ENCODE measurements at regions not wholly inside any gene's neighbourhood (a gene's known extent, or its start where the extent isn't known, plus 50 kb on each side); places are given as distances from the start of the nearest gene placed in this dataset.
A peak's percentile ranks its signal among the peaks of the same experiment; 100 is the strongest.
"Not testable (repeated sequence)": the region's sequence is repeated elsewhere in the genome, so short reads cannot be mapped to it uniquely, and the experiment has no call there.

GRCh38 chr1:146443871-146444222 lies 215.0 kb upstream of the NOTCH2NLA start:
- not testable (repeated sequence) for H3K9me3 Mint-ChIP-seq; H3K9me3 ChIP-seq (ENCODE audit: control insufficient read depth, low read length); H3K27ac ChIP-seq (ENCODE audit: low read depth, low read length); H3K4me3 ChIP-seq (ENCODE audit: low read length); H3K36me3 ChIP-seq (ENCODE audit: control insufficient read depth, insufficient read depth, low read length); H3K27ac Mint-ChIP-seq; H3K4me1 Mint-ChIP-seq; H3K36me3 Mint-ChIP-seq (ENCODE audit: low read depth); H3K9ac ChIP-seq (ENCODE audit: extremely low read depth, low read length, poor library complexity, severe bottlenecking); H3K27me3 Mint-ChIP-seq (ENCODE audit: insufficient read depth); H3K27me3 ChIP-seq (ENCODE audit: control insufficient read depth, insufficient read depth, low read length, poor library complexity, severe bottlenecking); H3K4me1 ChIP-seq (ENCODE audit: control insufficient read depth, insufficient read depth, low read length)
- WGBS, 2 experiments (ENCODE audit: insufficient coverage in 1 of 2, insufficient read length in 1 of 2): 87% methylated on average over 14 of the region's 23 CpGs; no CpG with 5 or more reads in 1 of the 2 experiments
- H3K4me3 Mint-ChIP-seq: peak overlapping the region; percentile 47
- TF ChIP-seq, protein P1, sequence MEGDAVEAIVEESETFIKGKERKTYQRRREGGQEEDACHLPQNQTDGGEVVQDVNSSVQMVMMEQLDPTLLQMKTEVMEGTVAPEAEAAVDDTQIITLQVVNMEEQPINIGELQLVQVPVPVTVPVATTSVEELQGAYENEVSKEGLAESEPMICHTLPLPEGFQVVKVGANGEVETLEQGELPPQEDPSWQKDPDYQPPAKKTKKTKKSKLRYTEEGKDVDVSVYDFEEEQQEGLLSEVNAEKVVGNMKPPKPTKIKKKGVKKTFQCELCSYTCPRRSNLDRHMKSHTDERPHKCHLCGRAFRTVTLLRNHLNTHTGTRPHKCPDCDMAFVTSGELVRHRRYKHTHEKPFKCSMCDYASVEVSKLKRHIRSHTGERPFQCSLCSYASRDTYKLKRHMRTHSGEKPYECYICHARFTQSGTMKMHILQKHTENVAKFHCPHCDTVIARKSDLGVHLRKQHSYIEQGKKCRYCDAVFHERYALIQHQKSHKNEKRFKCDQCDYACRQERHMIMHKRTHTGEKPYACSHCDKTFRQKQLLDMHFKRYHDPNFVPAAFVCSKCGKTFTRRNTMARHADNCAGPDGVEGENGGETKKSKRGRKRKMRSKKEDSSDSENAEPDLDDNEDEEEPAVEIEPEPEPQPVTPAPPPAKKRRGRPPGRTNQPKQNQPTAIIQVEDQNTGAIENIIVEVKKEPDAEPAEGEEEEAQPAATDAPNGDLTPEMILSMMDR (conservative IDR thresholded peaks at IDR 0.05): peak; percentile 36
- peak; percentile 65 for DNase-seq

DNA sequence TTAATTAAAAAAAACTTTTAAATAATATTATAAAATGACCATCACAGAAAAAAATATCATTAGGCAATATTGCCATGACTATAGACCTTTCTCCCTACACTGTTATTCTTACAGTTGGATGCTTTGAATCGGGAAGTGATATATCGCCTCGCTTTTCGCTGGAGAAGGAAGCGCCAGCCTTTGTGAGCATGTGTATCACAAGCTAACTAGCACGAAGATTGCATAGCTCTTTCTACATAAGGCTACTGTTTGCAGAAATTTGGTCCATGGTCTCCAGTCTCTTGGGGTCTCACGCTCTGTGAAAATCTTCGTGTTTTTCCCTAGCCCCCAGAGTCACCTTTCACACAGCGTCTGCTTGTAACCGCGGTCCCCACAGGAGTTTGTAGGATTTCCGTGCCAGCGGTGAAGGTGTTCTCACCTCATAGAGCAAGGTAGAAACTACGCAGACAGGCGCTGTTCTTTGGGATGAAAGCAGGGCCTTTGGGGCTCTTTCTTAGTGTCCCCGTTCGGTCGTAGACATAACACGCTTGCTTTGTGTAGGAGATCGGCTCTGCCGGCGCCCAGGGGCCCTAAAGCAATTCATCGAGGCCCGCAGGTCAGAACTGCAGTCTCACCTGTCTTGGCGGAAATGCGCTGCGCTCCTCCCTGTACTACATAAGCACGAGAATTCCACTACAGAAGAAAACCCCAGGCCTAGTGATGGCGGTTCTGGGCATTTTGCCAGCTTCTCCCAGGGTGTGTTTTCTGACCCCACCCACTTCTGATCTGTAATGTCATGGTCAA lies 214.5 kb upstream of the NOTCH2NLA start:
- H3K27me3 ChIP-seq (ENCODE audit: control insufficient read depth, insufficient read depth, low read length, poor library complexity, severe bottlenecking); H3K4me3 ChIP-seq (ENCODE audit: low read length); H3K36me3 Mint-ChIP-seq (ENCODE audit: low read depth); H3K9me3 Mint-ChIP-seq; H3K27me3 Mint-ChIP-seq (ENCODE audit: insufficient read depth); H3K9me3 ChIP-seq (ENCODE audit: control insufficient read depth, low read length); H3K27ac Mint-ChIP-seq; H3K4me1 ChIP-seq (ENCODE audit: control insufficient read depth, insufficient read depth, low read length); H3K9ac ChIP-seq (ENCODE audit: extremely low read depth, low read length, poor library complexity, severe bottlenecking); H3K4me1 Mint-ChIP-seq; H3K36me3 ChIP-seq (ENCODE audit: control insufficient read depth, insufficient read depth, low read length); H3K27ac ChIP-seq (ENCODE audit: low read depth, low read length): not testable (repeated sequence)
- 97 to 98% methylated on average over 8 to 13 of the region's 29 CpGs for WGBS, 2 experiments (ENCODE audit: insufficient coverage in 1 of 2, insufficient read length in 1 of 2)
- DNase-seq: peak; percentile 20
- H3K4me3 Mint-ChIP-seq: peak overlapping the region; percentile 47
- TF ChIP-seq, protein P1 (conservative IDR thresholded peaks at IDR 0.05): peak; percentile 18

- not testable (repeated sequence) for H3K27ac ChIP-seq (ENCODE audit: low read depth, low read length); H3K4me1 ChIP-seq (ENCODE audit: control insufficient read depth, insufficient read depth, low read length); H3K27me3 Mint-ChIP-seq (ENCODE audit: insufficient read depth); H3K4me3 ChIP-seq (ENCODE audit: low read length); H3K9me3 Mint-ChIP-seq; H3K4me3 Mint-ChIP-seq; H3K9me3 ChIP-seq (ENCODE audit: control insufficient read depth, low read length); H3K36me3 ChIP-seq (ENCODE audit: control insufficient read depth, insufficient read depth, low read length); DNase-seq; H3K27me3 ChIP-seq (ENCODE audit: control insufficient read depth, insufficient read depth, low read length, poor library complexity, severe bottlenecking); H3K27ac Mint-ChIP-seq; H3K4me1 Mint-ChIP-seq; H3K9ac ChIP-seq (ENCODE audit: extremely low read depth, low read length, poor library complexity, severe bottlenecking); H3K36me3 Mint-ChIP-seq (ENCODE audit: low read depth)
- 100% methylated on average over 1 of the region's 6 CpGs; no CpG with 5 or more reads in 1 of the 2 experiments for WGBS, 2 experiments (ENCODE audit: insufficient coverage in 1 of 2, insufficient read length in 1 of 2)
These were observed 209.7 kb upstream of the NOTCH2NLA start for GRCh38 chr1:146438543-146438942.

- H3K4me3 ChIP-seq (ENCODE audit: low read length); H3K4me3 Mint-ChIP-seq; H3K27ac Mint-ChIP-seq; H3K36me3 ChIP-seq (ENCODE audit: control insufficient read depth, insufficient read depth, low read length); H3K9me3 ChIP-seq (ENCODE audit: control insufficient read depth, low read length); H3K9ac ChIP-seq (ENCODE audit: extremely low read depth, low read length, poor library complexity, severe bottlenecking); H3K9me3 Mint-ChIP-seq; H3K27ac ChIP-seq (ENCODE audit: low read depth, low read length); H3K36me3 Mint-ChIP-seq (ENCODE audit: low read depth); H3K27me3 ChIP-seq (ENCODE audit: control insufficient read depth, insufficient read depth, low read length, poor library complexity, severe bottlenecking); H3K4me1 ChIP-seq (ENCODE audit: control insufficient read depth, insufficient read depth, low read length); H3K4me1 Mint-ChIP-seq; H3K27me3 Mint-ChIP-seq (ENCODE audit: insufficient read depth); DNase-seq: not testable (repeated sequence)
- 100% methylated on average over 1 of the region's 1 CpG; no CpG with 5 or more reads in 1 of the 2 experiments for WGBS, 2 experiments (ENCODE audit: insufficient coverage in 1 of 2, insufficient read length in 1 of 2)
These were observed 187.8 kb upstream of the NOTCH2NLA start for GRCh38 chr1:146416642-146417041.

GRCh38 chr1:146415017-146415416 lies 186.2 kb upstream of the NOTCH2NLA start:
- H3K27ac Mint-ChIP-seq; H3K9ac ChIP-seq (ENCODE audit: extremely low read depth, low read length, poor library complexity, severe bottlenecking); H3K27me3 Mint-ChIP-seq (ENCODE audit: insufficient read depth); H3K36me3 Mint-ChIP-seq (ENCODE audit: low read depth); H3K4me1 Mint-ChIP-seq; H3K4me3 Mint-ChIP-seq; H3K4me1 ChIP-seq (ENCODE audit: control insufficient read depth, insufficient read depth, low read length); H3K36me3 ChIP-seq (ENCODE audit: control insufficient read depth, insufficient read depth, low read length); H3K9me3 Mint-ChIP-seq; DNase-seq; H3K27ac ChIP-seq (ENCODE audit: low read depth, low read length); H3K27me3 ChIP-seq (ENCODE audit: control insufficient read depth, insufficient read depth, low read length, poor library complexity, severe bottlenecking); H3K9me3 ChIP-seq (ENCODE audit: control insufficient read depth, low read length); H3K4me3 ChIP-seq (ENCODE audit: low read length): not testable (repeated sequence)
- 85% methylated on average over 2 of the region's 7 CpGs; no CpG with 5 or more reads in 1 of the 2 experiments for WGBS, 2 experiments (ENCODE audit: insufficient coverage in 1 of 2, insufficient read length in 1 of 2)

- H3K9me3 ChIP-seq (ENCODE audit: control insufficient read depth, low read length); H3K36me3 ChIP-seq (ENCODE audit: control insufficient read depth, insufficient read depth, low read length); H3K36me3 Mint-ChIP-seq (ENCODE audit: low read depth); H3K27me3 Mint-ChIP-seq (ENCODE audit: insufficient read depth); H3K27ac ChIP-seq (ENCODE audit: low read depth, low read length); H3K27me3 ChIP-seq (ENCODE audit: control insufficient read depth, insufficient read depth, low read length, poor library complexity, severe bottlenecking); H3K9ac ChIP-seq (ENCODE audit: extremely low read depth, low read length, poor library complexity, severe bottlenecking); H3K4me1 Mint-ChIP-seq; H3K9me3 Mint-ChIP-seq; H3K4me3 Mint-ChIP-seq; H3K4me1 ChIP-seq (ENCODE audit: control insufficient read depth, insufficient read depth, low read length); H3K27ac Mint-ChIP-seq; H3K4me3 ChIP-seq (ENCODE audit: low read length): not testable (repeated sequence)
- no CpG with 5 or more reads among the region's 6 CpGs for WGBS, 2 experiments (ENCODE audit: insufficient coverage in 1 of 2, insufficient read length in 1 of 2)
- DNase-seq: peak; percentile 40
These were observed 185.1 kb upstream of the NOTCH2NLA start for GRCh38 chr1:146413911-146414310.
